Chondrocyte (in vitro differentiated cells): ENCODE measurements at regions not wholly inside any gene's neighbourhood (a gene's known extent, or its start where the extent isn't known, plus 50 kb on each side); places are given as distances from the start of the nearest gene placed in this dataset.
A peak's percentile ranks its signal among the peaks of the same experiment; 100 is the strongest.

Experiments
- DNase-seq: peaks from one replicate; pipeline ENCODE4 v3.0.0; 2021; ENCODE audit warnings: mixed read lengths, low spot score
- H3K27ac Mint-ChIP-seq: one replicate; pipeline ENCODE4 v1.8.0; 2021; ENCODE audit warnings: mild to moderate bottlenecking, moderate library complexity, mixed read lengths; ENCODE audit not compliant: unreplicated experiment
- H3K27me3 Mint-ChIP-seq: 2 replicates; pipeline ENCODE4 v1.8.0; 2021; ENCODE audit warnings: low read depth, mixed read lengths
- H3K36me3 Mint-ChIP-seq: 2 replicates; pipeline ENCODE4 v1.8.0; 2021; ENCODE audit warnings: low read depth, mixed read lengths
- H3K4me1 Mint-ChIP-seq: 2 replicates; pipeline ENCODE4 v1.8.0; 2021; ENCODE audit warnings: low read depth, mild to moderate bottlenecking, mixed read lengths
- H3K4me3 Mint-ChIP-seq: one replicate; pipeline ENCODE4 v1.8.0; 2021; ENCODE audit warnings: mild to moderate bottlenecking, moderate library complexity, mixed read lengths; ENCODE audit not compliant: unreplicated experiment
- H3K9me3 Mint-ChIP-seq: 2 replicates; pipeline ENCODE4 v1.8.0; 2021; ENCODE audit warnings: low read depth, mixed read lengths
- CTCF ChIP-seq: fragments of 200-600 bp; sonication (generic); IDR thresholded peaks from 2 replicates; pipeline ENCODE4 v1.5.0; 2021; ENCODE audit warnings: antibody characterized with exemption, mild to moderate bottlenecking, moderate library complexity

GRCh38 chr7:67754651-67755050 is 758.0 kb downstream of the TYW1 start:
- DNase-seq: no peak
- TF ChIP-seq CTCF: no peak
- peak overlapping the region; percentile 19 for H3K27ac Mint-ChIP-seq
- H3K4me3 Mint-ChIP-seq: no peak overlapping the region
- H3K36me3 Mint-ChIP-seq: no peaks in the 10 kb centered on the region
- no peaks in the 10 kb centered on the region for H3K27me3 Mint-ChIP-seq
- peaks cover 14% of the 10 kb centered on the region for H3K4me1 Mint-ChIP-seq
- no peaks in the 10 kb centered on the region for H3K9me3 Mint-ChIP-seq

GRCh38 chr7:67758551-67758950 is 761.9 kb downstream of the TYW1 start:
- H3K27me3 Mint-ChIP-seq: no peaks in the 10 kb centered on the region
- H3K4me3 Mint-ChIP-seq: no peak overlapping the region
- no peak for DNase-seq
- no peaks in the 10 kb centered on the region for H3K36me3 Mint-ChIP-seq
- H3K9me3 Mint-ChIP-seq: no peaks in the 10 kb centered on the region
- TF ChIP-seq CTCF: no peak
- peaks cover 11% of the 10 kb centered on the region for H3K4me1 Mint-ChIP-seq
- no peak overlapping the region for H3K27ac Mint-ChIP-seq

- Mint-ChIP-seq H3K27me3 (no peaks in the 10 kb centered on the region), H3K4me1 (no peaks in the 10 kb centered on the region), H3K9me3 (no peaks in the 10 kb centered on the region), H3K27ac (no peak overlapping the region), H3K4me3 (no peak overlapping the region), H3K36me3 (no peaks in the 10 kb centered on the region)
- no peak for DNase-seq
- no peak for TF ChIP-seq CTCF
These were observed 764.3 kb downstream of the TYW1 start for GRCh38 chr7:67760971-67761370.

GRCh38 chr7:67762516-67762915 is 765.9 kb downstream of the TYW1 start:
- TF ChIP-seq CTCF: no peak
- no peak overlapping the region for H3K4me3 Mint-ChIP-seq
- peaks cover 2% of the 10 kb centered on the region for H3K27me3 Mint-ChIP-seq
- no peak overlapping the region for H3K27ac Mint-ChIP-seq
- no peaks in the 10 kb centered on the region for H3K36me3 Mint-ChIP-seq
- peaks cover 6% of the 10 kb centered on the region for H3K9me3 Mint-ChIP-seq
- no peak for DNase-seq
- no peaks in the 10 kb centered on the region for H3K4me1 Mint-ChIP-seq

GRCh38 chr7:67764289-67764688 is 767.7 kb downstream of the TYW1 start:
- Mint-ChIP-seq H3K9me3 (peaks cover 6% of the 10 kb centered on the region), H3K4me3 (no peak overlapping the region), H3K27me3 (peaks cover 2% of the 10 kb centered on the region), H3K27ac (no peak overlapping the region), H3K36me3 (no peaks in the 10 kb centered on the region), H3K4me1 (no peaks in the 10 kb centered on the region)
- no peak for DNase-seq
- no peak for TF ChIP-seq CTCF
